GM18873 (cell line): ENCODE measurements at regions not wholly inside any gene's neighbourhood (a gene's known extent, or its start where the extent isn't known, plus 50 kb on each side); places are given as distances from the start of the nearest gene placed in this dataset.

Source experiments
- ATAC-seq: cut with Tn5 transposase; IDR thresholded peaks from one replicate; pipeline ENCODE4 v1.9.1; 2021; ENCODE audit warnings: mild to moderate bottlenecking, moderate library complexity, moderate number of reproducible peaks; ENCODE audit not compliant: unreplicated experiment, low FRiP score

DNA sequence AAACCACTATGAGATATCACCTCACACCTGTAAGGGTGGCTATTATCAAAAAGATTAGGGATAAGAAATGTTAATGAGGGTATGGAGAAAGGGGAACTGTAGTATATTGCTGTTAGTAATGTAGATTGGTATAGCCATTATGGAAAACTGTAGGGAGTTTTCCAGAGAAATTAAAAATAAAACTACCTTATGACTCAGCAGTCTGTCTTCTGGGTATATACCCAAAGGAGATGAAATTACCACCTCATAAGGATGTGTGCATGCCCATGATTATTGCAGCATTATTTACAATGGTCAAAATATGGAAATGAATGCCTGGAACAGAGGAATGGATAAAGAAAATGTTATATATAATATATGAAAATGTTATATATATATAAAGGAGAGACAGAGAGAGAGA is 303.8 kb downstream of the METTL15 start:
- ATAC-seq, result no peak

DNA sequence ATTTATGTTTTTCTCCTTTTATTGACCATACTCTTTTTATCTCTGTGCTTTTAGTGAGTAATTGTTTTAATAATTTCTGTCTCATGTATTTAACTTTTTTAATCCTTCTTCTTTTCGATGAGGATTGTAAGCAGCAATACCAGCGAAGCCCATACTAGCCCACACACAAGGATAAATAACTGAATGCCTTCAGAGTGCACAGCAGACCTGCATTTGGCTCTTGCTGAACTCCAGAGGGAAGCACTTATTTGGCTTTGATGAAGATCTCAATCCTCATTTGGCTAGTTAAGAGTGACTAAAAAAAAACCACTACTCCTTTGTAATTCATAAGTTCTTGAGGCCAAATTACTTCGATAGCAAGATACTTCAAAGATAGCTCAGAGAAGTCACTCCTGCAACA is 293.3 kb downstream of the METTL15 start:
- no peak for ATAC-seq

DNA sequence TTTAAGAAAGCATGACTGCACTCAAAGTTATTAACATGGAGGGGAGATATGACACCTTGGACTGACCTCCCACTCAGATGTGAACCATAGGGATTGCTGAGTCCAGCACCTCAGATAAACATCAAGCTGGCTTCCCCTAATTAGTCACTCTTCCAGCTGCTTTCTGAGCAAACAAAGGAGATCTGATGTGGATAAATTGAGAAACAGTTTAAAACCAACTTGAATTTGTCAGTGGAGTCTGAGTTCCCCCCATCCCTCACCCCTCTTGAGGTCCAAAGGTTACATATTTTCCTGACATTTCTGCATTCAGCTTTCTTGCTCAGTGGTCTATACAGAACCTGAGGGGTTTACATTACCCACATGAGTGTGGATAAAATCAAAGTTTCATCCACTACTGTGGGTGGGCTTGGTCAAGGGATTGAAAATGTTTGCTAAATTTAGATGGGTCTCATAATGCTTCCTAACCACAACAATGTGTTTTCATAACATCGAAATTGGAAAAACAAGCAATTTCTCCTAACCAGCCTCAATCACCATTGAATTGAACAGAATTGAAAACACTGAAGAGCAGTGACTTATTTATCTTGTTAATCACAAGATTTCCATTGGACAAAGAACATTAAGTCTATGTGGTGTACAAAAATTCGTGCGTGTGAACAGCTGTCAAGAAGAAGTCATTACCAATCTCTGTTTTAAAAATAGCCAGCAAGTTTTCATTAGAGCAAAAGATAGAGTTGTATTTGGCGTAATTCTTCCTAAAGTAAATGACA is 292.3 kb downstream of the METTL15 start:
- no peak for ATAC-seq

DNA sequence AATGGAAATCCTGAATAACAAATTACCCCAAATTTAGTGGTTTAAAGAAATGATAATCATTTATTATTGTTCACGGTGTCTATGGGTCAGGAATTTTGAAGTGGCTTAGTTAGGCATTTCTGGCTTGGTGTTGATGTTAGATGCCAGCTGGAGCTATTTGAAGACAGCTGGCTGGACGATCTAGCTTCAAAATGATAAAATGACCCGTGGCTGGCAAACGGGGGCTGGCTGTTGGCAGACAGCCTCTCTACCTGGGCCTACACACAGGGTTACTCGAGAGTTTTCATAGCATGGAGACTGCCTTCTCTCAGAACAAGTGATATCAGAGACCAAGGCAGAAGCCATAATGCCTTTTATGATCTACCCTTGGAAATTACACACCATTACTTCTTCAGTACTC is 285.2 kb downstream of the METTL15 start:
- no peak for ATAC-seq

DNA sequence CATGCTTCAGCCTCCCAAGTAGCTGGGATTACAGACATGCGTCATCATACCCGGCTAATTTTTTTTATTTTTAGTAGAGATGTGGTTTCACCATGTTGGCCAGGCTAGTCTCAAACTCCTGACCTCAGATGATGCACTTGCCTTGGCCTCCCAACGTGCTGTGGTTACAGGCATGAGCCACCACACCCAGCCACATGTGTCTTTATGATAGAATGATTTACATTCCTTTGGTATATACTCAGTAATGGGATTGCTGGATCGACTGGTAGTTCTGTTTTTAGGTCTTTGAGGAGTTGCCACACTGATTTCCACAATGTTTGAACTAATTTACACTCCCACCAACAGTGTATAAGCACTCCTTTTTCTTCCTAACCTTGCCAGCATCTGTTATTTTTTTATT is 276.2 kb downstream of the METTL15 start:
- no peak for ATAC-seq

DNA sequence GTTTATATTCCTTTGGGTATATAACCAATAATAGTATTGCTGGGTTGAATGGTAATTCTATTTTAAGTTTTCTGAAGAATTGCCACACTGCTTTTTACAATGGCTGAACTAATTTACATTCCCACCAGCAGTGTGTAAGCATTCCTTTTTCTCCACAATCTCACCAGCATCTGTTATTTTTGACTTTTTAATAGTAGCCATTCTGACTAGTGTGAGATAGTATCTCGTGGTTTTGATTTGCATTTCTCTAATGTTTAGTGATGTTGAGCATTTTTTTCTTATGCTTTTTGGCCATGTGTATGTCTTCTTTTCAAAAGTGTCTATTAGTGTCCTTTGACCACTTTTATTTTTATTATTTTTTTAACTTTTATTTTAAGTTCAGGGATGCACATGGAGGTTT is 275.3 kb downstream of the METTL15 start:
- ATAC-seq, result no peak
